C4-2B (cell line): ENCODE measurements at regions not wholly inside any gene's neighbourhood (a gene's known extent, or its start where the extent isn't known, plus 50 kb on each side); places are given as distances from the start of the nearest gene placed in this dataset.

Experiments
- ZFX ChIP-seq: fragments of 450-650 bp; IDR thresholded peaks from 2 replicates; pipeline ENCODE4 v1.6.1; 2017
- TF ChIP-seq, protein P1 (sequence below): fragments of 450-650 bp; conservative IDR thresholded peaks from 2 replicates; pipeline ENCODE4 v1.5.1; 2017; ENCODE audit warnings: mild to moderate bottlenecking

GRCh38 chr4:149110481-149110880, 668.3 kb upstream of the NR3C2 start:
- TF ChIP-seq, protein P1, sequence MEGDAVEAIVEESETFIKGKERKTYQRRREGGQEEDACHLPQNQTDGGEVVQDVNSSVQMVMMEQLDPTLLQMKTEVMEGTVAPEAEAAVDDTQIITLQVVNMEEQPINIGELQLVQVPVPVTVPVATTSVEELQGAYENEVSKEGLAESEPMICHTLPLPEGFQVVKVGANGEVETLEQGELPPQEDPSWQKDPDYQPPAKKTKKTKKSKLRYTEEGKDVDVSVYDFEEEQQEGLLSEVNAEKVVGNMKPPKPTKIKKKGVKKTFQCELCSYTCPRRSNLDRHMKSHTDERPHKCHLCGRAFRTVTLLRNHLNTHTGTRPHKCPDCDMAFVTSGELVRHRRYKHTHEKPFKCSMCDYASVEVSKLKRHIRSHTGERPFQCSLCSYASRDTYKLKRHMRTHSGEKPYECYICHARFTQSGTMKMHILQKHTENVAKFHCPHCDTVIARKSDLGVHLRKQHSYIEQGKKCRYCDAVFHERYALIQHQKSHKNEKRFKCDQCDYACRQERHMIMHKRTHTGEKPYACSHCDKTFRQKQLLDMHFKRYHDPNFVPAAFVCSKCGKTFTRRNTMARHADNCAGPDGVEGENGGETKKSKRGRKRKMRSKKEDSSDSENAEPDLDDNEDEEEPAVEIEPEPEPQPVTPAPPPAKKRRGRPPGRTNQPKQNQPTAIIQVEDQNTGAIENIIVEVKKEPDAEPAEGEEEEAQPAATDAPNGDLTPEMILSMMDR: no peak
- no peak for TF ChIP-seq ZFX
